HG03469 (cell line): ENCODE measurements at regions not wholly inside any gene's neighbourhood (a gene's known extent, or its start where the extent isn't known, plus 50 kb on each side); places are given as distances from the start of the nearest gene placed in this dataset.
"Not testable (repeated sequence)": the region's sequence is repeated elsewhere in the genome, so short reads cannot be mapped to it uniquely, and the experiment has no call there.

Experiments
- ATAC-seq: cut with Tn5 transposase; IDR thresholded peaks from one replicate; pipeline ENCODE4 v1.9.1; 2021; ENCODE audit warnings: mild to moderate bottlenecking, moderate library complexity, moderate number of reproducible peaks; ENCODE audit not compliant: unreplicated experiment

- no peak for ATAC-seq
Observed at GRCh38 chr13:100787899-100788298, 113.3 kb upstream of the TMTC4 start.

- ATAC-seq, result not testable (repeated sequence)
Observed at GRCh38 chr13:100776686-100777085, 102.1 kb upstream of the TMTC4 start.

- no peak for ATAC-seq
Observed at GRCh38 chr13:100773923-100774663, 99.5 kb upstream of the TMTC4 start.

GRCh38 chr13:100773429-100773828 is 98.8 kb upstream of the TMTC4 start:
- ATAC-seq, result no peak

GRCh38 chr13:100767192-100767591 is 92.6 kb upstream of the TMTC4 start:
- ATAC-seq, result no peak

GRCh38 chr13:100766570-100766969 is 92.0 kb upstream of the TMTC4 start:
- not testable (repeated sequence) for ATAC-seq

- ATAC-seq, result no peak
Observed at GRCh38 chr13:100764937-100765336, 90.3 kb upstream of the TMTC4 start.

GRCh38 chr13:100762126-100762525 is 87.5 kb upstream of the TMTC4 start:
- ATAC-seq, result not testable (repeated sequence)

GRCh38 chr13:100755891-100756290 is 81.3 kb upstream of the TMTC4 start:
- no peak for ATAC-seq

- ATAC-seq, result no peak
Observed at GRCh38 chr13:100754459-100754858, 79.9 kb upstream of the TMTC4 start.

- ATAC-seq, result no peak
Observed at GRCh38 chr13:100753376-100753775, 78.8 kb upstream of the TMTC4 start.

GRCh38 chr13:100751826-100752225 is 77.2 kb upstream of the TMTC4 start:
- no peak for ATAC-seq

- no peak for ATAC-seq
Observed at GRCh38 chr13:100746953-100747683, 72.5 kb upstream of the TMTC4 start.

- no peak for ATAC-seq
Observed at GRCh38 chr13:100738176-100738855, 63.7 kb upstream of the TMTC4 start.

GRCh38 chr13:100735494-100735893 is 60.9 kb upstream of the TMTC4 start:
- no peak for ATAC-seq

- no peak for ATAC-seq
Observed at GRCh38 chr13:100734194-100734720, 59.7 kb upstream of the TMTC4 start.

- no peak for ATAC-seq
Observed at GRCh38 chr13:100733261-100733660, 58.7 kb upstream of the TMTC4 start.

GRCh38 chr13:100728201-100728600 is 53.6 kb upstream of the TMTC4 start:
- ATAC-seq, result no peak

- ATAC-seq, result no peak
Observed at GRCh38 chr13:100725472-100725871, 50.9 kb upstream of the TMTC4 start.

- ATAC-seq, result no peak
Observed at GRCh38 chr13:100724568-100724967, 50.0 kb upstream of the TMTC4 start.
